Pons (tissue), 1 donor: ENCODE measurements at regions not wholly inside any gene's neighbourhood (a gene's known extent, or its start where the extent isn't known, plus 50 kb on each side); places are given as distances from the start of the nearest gene placed in this dataset.

ENCODE experiments used
- DNase-seq: peaks from one replicate; pipeline ENCODE4 v3.0.0-alpha.2; 2016; ENCODE audit warnings: low spot score

DNA sequence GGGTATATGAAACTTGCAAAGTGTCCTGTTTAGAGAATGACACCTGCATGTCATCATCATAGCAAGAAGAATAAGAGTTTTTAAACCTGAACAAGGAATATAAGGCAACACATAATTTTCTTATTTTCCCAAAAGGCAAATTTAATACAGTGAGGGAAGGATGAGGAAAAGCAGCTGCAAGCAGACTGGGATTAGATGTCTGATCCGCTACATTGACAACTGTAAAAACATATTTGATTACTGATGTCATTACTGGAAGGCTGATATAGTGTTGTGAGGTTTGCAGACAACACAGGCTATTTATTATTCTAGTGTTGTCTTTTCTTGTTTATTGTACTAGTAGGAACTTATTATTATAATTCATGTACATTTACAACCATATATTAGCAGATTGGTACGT is 528.7 kb downstream of the ZIC1 start:
- no peak for DNase-seq

DNA sequence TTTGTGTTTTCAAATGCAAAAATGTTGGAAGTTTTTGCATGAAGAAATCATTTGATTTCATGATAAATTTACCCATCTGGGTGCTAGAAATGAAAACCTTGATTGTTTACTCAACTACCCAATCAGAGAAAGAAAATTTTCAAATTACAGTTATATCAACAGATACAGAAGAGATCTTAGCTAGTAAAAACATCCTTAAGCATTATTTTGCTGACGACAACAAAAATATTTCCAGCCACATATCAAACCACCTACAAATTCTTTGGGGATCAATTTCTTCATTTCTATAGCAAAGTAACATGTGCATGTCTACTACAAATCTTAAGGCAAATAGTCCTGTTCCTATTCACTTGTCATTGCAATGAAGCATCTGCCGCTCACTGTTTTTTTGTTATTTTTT is 530.3 kb downstream of the ZIC1 start:
- DNase-seq = no peak

DNA sequence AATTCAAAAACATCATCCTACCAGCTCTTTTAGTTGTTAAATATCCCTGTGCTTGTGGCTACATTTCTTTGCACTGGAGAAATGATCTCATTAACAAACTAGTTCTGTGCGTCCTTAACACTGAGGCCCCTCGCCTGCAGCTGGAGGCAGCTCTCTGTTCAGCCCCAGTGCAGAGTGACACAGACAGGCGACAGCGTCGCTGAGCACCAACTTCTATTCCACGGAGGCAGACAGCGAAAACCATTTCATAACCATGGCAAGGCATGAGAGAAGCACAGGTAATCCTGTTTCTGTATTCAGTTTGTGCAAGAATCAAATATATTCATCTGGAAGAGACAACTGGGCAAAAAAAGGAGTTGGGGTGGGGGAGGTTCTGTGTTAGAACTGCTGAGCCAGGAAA is 530.7 kb downstream of the ZIC1 start:
- peak; percentile 91 for DNase-seq

DNA sequence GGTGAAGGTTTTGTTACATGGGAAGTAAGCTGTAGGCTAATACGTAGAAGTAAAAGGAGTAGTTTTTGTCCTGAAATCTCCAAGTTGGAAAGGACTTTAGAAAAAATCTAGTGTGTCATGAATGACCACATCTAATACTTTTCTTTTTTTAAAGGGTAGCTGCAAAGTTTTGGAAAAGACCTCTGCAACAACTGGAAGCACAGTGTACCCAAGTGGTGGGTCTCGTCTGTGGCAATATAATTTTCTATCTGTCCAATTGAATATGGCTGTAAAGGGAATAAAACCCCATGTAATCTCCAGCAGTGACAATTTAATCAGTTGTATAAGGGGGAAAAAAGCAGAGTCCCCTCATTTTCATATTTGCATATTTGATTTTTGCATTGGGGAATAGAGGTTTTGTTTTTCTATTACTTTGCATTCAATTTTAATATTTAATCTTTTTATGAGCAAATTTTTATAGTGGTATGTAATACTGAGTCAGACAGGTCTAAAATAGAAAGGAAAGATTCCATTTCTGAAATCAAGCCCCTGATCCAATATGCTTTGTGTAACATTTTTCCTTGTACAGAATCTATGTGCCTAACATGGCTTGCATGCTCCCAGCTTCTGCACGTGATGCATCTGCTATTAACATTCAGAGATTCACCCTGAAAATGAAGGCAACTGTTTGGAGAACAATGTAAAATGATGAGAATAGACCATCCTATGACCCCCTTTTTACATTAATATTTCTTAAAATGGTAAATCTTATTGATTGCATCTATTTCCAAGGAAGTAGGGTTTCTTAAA is 531.4 kb downstream of the ZIC1 start:
- peak; percentile 76 for DNase-seq

DNA sequence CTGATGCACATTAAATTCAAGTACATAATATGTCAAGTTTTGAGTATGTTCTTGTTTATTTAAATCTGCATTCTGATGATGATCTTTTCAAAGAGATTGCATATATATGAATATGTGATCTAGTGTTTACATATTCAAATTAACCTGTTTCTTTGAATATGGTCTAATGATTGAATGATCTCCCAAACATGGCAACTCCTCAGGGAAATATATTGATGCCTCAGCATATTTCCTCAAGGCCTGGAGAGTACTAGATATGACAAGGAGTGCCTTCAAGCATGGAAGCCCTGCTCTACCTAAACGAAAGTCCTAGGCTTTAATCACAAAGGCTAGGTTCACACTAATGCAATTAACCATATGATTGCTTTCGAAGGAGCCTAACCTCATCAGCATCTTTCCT is 532.8 kb downstream of the ZIC1 start:
- DNase-seq = peak; percentile 35

DNA sequence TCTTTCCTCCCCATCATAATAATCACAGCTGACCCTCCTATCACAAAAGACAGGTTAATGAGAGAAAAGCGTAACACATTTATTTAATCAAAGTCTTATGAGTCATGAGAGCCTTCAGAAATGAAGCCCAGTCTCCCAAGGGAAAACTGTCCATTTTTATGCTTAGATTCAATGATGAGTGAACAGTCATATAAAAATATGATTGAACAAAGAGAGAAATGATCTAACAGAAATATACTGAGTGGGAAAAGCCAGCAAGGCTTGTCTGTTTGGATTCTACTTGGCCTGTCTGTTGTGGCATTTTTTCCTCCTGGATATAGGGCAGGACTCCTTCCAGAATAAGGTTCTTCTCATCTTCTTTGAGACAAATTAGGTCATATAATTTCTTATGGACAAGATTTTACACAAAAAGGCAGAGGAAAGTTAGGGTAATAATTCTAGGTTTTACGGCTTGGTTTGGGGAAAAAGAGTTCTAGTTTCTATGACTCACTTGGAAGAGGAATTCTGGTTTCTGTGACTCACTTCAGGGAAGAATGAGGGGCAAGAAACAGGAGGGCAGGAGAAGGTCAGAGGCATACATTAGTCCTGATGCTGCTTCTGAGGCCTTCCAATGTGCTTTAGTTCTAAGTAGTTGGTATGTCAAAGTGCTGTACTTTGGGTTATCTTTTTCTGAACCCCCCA is 534.2 kb downstream of the ZIC1 start:
- DNase-seq = peak; percentile 25

DNA sequence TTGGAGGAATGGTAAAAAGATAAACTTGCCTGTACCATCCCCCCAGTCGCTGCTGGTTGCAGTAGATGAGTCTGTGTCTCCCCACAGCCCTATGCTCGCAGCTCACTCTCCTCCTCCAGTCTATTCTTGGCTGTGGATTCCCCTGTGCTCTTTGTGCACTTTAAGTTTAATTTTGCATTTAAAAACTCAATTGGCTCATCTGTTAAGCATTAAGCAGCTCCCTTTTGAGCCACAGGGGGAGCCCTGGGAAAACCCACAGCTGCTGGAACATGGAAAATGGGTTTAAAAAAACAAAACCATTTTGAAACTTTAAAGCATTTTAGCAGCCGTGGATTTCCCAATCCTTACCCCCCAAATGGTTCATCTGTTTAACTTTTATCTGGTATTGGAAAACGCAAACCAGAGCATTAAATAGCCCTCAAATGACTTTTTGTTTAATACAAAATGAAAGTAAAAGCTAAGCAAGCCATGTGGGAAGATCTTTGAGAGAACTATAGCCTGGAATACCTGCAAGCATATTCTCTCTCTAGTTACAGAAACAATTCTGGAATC is 536.9 kb downstream of the ZIC1 start:
- peak; percentile 77 for DNase-seq

DNA sequence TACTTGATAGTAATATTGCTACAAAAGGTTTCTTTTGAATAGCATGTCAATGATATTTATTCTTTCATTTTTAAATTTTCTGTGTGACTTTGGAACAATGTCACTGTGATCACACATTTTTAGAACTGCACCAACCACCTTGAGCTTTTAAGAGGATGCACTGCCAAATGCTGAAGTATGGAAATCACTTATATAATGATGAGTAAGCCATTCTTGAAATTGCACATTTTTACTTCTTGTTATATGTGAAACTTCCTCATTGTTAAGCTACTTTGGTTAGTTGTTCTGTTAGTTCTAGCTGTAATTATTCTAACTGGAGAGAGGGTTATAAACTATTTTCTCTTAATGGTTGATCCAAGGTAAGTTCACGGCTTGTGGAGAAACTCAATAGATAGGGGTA is 547.5 kb downstream of the ZIC1 start:
- no peak for DNase-seq

DNA sequence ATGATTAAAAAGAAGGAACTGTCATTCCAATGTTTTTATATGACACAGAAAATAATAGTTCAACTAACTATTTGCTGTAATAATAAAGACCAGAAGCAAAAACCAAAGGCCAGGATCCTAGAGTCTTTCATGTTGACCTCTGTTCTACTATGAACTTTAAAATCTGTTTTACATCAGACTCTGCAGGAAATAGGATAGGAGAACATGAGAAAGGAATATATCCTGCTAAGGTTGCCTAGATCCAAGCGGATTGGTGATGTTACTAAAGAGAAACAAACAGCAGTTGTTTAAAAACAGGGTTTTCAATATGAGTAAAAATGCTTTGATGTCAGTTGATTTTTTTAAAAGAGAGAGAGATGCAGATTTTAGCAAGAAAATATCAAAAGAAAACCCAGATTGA is 549.6 kb downstream of the ZIC1 start:
- no peak for DNase-seq

DNA sequence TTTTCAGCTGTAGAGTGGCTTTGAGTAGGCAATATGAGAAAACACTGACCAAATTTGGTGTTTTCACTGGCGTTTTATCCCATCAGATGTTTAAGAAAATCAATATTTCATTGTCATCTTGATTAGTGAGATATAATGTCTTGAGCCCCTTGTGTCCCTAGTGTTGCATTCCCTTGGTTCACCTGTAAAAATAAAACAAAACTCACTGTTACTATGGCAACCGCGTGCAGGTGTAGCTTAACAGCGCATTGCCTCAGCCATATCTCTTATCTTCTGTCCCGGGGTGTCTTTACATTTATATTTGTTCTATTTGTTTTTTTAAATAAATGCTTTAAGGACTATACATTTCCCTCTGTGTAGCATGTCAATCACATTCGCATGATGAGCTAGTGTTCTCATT is 551.6 kb downstream of the ZIC1 start:
- DNase-seq = no peak

DNA sequence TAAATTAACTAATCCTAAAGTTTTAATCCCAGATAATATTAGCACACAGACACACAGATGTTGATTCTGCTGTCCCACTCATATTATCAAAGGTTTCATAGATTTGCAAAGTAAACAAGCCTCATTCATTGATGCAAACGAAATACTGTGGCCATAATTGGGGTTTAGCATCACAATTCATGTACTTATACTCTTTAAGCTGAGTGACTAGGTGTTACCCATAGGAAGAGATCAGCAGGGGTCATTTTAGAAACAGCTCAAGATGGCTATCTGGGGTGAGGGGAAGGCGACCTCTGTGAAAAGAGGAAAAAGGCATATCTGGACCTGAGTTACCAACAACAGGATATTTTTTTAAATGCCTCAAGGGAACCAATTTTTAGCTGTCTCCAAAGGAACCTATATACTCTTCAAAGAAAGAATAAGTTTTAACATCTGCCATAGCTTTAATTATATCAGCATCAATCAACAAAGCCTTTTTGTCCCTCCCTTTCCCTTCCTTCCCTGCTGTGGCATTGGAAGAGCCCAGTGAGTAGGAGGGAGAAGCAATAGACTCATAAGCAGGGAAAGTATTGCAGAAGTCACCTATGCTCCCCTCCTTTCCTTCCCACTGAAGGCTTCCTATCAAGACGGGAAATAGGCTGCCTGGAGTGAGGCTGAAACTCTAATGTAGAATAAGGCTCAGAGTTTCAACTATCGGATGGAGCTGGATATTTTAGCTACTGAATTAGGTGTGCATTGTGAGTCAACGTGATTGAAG is 553.4 kb downstream of the ZIC1 start:
- no peak for DNase-seq

DNA sequence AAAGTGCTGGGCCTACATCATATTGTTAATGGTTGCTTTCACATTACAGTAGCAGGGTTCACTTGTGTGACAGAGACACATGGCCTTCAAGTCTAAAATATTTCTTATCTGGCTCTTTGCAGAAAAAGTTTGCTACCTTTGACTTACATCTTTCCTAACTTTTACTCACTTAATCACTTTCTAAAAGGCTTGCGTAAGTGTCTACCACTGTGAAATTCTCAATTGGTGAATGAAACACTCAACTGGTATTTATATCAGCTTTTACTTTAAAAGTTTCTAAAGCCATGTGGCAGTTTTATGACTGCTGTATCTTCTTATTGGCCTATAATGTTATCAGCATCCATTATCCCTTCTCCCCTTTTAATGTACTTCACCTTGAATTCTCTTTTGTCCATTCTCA is 554.5 kb downstream of the ZIC1 start:
- DNase-seq = no peak

DNA sequence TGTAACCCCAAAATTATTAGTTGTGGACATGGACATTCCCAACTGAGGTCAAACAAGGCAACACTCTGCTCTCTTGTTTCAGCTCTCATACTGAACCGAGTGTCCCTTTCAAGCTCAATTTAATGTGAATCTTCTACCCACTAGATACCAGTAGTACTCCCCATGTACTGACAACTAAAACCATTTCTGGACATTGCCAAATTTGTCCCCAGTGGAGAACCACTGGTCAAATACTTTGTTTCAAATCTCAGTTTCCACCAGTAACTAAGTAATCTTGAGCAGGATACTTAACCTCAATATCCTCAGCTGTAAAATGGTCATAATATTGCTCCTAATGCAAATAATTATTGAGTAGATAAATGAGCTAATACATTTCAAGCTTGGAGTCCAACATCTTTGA is 566.0 kb downstream of the ZIC1 start:
- DNase-seq = no peak

DNA sequence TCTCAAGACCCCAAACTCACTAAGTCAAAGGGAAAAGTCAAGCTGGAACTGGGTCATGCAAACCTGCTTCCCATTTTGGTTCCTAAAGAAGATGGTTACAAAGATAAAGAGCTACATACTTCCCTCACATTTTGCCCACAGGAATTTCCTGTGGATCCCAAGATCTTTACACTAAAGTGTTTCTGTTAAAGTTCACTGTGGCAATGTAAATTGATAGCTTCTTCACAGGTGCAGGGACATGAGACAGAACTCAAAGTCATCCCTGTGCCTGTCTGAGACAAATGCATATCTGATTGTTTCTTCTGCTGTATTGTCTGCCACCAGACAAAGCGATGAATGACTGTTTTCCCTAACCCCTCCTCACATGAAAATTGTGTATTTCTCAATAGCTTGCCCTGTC is 567.8 kb downstream of the ZIC1 start:
- no peak for DNase-seq

DNA sequence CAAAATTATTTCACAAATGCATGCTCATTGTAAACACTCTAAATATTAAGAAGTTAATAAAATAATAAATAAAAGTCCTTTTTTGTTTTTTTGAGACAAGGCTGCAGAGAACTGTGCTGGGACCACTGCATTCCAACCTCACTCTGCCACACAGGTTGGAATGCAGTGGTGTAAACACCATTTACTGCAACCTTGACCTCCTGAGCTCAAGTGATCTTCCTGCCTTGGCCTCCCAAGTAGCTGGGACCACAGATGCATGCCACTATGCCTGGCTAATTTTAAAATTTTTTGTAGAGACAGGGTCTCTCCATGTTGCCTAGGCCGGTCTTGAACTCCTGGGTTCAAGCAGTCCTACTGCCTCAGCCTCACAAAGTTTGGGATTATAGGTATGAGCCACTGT is 578.4 kb downstream of the ZIC1 start:
- no peak for DNase-seq

DNA sequence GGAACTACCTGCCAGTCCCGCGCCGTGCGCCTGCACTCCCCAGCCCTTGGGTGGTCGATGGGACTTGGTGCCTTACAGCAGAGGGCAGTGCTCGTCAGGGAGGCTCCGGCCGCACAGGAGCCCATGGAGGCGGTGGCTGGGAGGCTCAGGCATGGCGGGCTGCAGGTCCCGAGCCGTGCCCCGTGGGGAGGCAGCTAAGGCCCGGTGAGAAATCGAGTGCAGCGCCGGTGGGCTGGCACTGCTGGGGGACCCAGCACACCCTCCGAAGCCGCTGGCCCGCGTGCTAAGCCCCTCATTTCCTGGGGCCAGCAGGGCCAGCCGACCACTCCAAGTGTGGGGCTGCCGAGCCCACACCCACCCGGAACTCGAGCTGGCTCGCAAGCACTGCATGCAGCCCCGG is 580.2 kb downstream of the ZIC1 start:
- DNase-seq = no peak

DNA sequence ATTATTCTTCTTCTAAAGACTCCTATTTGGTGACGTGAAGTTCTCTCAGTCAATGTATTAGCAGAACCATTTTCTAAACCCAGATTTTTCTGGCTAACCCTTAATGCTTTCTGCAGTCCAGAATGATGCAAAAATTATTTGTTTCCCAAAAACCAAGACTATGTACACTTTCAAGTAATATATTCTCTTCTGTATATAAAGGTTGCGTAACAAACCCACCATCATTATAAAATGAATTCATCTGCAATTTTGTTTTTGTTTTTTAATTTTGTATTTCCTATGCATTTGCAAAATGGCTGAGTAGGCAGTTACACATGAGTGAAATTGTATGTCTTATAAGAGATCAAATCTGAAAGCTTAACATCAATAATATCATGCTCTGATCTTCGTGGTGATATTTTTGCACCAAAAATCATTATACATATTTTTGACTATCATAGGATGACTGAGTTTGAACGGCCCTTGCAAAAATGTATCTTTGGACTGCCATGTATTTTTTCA is 593.6 kb downstream of the ZIC1 start:
- no peak for DNase-seq

DNA sequence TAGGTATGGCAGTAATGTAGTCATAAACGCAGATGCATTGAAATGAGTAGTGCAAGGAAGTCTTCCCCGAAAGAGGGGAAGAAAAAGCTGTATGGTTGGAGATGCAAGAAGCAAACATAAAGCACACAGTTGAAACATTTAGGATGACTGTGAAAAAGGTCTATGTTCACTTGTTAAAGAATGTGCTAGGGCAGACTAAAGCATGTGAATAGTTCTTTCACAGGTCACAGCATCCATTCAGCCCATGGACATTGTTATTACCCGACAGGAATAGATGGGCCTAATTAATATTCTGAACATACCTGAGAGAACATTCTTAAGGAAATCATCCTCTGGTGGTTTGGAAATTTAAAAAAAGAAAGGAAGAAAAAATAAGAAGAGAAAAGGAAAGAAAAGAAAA is 595.2 kb downstream of the ZIC1 start:
- no peak for DNase-seq

DNA sequence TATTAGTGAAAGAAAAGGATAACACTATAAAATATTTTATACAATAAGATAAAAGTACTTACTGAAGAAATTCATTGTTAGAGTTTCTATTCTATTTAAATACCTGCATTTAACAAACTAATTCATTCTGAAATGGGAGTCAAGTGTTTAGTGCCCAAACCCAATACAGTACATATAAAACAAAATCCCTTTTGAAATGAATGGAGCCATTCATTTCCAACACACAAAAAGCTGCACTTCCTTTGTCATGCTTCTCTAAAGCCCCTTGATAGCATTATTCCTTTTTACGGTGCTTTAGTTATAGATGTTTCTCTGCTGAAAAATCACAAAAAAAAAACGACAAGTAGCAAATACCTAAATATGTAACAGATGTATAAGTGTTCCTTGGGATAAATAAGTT is 596.3 kb downstream of the ZIC1 start:
- DNase-seq = peak; percentile 53

DNA sequence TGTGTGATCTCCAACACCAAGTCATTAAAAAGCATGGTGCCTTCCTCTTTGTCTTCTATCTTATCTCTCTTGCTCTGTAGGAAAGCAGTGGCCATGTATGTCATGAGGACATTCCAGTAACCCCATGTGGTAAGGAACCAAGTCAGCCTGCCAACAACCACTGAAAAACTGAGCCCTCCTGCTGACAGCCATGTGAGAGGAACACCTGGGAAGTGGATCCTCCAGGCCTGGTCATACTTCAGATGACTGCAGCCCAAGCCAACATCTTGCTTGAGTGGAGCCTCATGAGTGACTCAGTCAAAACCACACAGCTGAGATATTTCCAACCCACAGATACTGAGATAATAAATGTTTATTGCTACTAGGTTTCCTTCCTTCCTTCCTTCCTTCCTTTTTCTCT is 597.3 kb downstream of the ZIC1 start:
- no peak for DNase-seq

DNA sequence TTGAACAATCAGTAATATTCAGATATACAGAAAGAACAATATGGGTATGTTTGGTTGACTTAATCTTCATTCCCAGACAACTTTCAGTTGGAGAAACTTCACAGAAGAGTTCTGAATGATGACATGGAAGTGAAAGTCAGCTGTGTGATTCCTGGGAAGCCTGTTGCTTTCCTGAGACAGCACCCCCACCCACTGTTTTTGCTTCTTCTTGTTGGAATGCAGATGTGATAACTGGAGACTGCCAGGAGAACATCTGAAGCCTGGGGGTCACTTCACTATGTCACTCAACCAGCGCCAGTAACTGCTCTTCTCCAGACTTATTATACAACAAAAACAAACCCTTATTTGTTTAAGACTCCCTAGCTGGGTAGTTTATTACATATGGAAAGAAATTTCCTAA is 599.4 kb downstream of the ZIC1 start:
- no peak for DNase-seq

DNA sequence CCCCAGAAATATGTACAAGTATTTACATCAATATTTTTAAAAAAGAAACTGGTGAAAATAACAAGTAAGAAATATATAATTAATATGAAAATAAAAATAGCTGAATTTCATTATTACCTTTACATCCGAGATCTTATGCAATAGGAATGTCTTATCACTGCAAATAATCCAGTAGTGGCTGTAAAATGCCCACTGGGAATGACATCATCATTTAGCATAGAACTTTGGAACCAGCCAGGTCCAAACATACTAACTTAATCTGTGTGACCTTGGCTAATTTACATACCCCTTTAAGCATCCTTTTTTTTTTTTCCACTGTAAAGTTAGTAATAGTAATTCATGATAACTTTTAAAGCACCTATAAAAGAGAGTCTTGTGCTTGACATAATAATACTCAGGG is 611.7 kb downstream of the ZIC1 start:
- DNase-seq = no peak

DNA sequence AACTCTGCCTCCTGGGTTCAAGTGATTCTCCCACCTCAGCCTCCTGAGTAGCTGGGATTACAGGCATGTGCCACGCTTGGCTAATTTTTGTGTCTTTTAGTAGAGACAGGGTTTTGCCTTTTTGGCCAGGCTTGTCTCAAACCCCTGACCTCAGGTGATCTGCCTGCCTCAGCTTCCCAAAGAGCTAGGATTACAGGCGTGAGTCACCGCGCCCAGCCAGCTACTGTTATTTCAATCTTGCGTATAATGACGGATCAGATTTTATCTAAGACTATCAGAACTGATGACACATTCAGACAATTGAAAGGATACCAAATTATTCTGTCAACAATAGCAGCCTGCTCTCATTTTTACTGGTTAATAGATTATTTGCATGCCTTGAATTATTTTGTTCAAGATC is 612.2 kb downstream of the ZIC1 start:
- no peak for DNase-seq
